GM18868 (cell line): ENCODE measurements at regions not wholly inside any gene's neighbourhood (a gene's known extent, or its start where the extent isn't known, plus 50 kb on each side); places are given as distances from the start of the nearest gene placed in this dataset.
A peak's percentile ranks its signal among the peaks of the same experiment; 100 is the strongest.
"Not testable (repeated sequence)": the region's sequence is repeated elsewhere in the genome, so short reads cannot be mapped to it uniquely, and the experiment has no call there.

ENCODE experiments used
- ATAC-seq: cut with Tn5 transposase; IDR thresholded peaks from one replicate; pipeline ENCODE4 v1.9.1; 2021; ENCODE audit warnings: mild to moderate bottlenecking, moderate library complexity; ENCODE audit not compliant: unreplicated experiment

DNA sequence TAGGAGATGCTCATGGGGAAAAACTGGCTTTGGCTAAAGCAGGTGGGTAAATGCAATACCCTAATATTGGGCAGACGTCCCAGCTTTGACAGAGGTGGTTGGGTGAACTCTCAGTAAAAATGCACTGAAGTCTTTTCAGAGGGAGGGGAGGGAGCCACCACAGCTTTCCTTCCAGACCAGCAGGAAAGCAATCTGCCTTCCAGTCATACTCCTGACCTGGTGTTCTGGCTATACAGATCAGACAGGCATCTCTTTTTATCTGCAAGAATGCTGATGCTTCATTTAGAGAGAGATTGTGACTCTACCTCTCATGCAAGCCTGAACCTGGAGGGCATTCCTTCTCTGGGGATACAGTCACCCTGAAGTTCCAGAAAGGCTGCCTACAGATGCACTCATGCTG, 52.6 kb upstream of the ICA1 start:
- ATAC-seq, result no peak

DNA sequence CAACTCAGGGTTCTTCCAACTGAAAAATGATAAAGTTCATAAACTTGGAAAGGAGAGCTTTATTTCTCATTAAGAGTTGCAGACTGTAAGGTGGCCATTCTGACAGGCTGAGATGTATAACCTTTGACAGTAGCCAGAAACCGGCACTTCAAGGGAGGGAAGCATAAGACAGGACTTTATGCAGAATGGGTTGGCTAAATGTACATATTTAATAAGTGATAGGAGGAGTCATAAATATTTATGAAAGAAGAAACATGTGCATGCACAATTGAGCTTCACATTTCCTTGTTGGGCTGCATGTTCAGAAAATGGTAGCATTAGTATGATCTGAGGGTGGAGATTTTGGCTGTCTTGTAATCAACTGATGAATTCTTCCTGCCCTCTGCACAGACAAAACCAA, 57.1 kb upstream of the ICA1 start:
- ATAC-seq, result no peak

DNA sequence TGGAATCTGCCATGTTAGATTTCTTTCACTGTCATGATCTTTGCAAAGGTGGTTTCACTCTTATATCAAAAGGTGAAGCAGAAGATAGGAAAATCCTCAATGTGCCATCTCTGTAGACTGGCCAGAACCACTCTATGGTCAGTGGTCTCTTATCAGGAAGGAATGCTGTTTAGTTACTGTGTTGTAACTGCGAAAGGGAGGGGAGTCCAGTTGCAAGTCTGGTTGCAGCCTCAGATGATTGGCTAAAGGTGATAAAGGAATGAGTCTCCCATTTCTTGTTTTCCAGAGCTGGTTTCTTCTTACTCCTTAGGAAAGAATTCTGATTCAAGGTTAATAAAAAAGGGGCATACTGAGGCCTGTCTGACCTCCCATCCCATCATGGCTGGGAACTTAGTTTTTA, 58.2 kb upstream of the ICA1 start:
- ATAC-seq, result no peak

DNA sequence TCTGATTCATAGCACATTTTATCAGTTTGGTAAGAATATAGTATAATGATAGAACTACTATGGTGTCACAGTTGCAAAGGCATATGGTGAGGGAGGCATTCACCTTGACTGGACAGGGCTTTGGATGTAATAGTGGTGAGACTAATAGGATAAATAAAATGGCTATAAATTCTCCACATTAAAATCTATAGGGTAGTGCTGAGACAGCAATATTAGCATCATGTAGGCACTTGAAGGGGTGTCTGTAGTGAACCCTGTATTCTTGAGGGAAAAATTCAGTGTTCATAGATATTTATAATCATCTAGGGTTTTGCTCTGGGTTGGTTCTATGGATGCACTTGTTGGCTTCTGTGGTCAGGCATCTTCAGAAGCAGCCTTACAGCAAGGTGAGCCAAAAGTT, 59.3 kb upstream of the ICA1 start:
- no peak for ATAC-seq

GRCh38 chr7:8322667-8323066, 60.7 kb upstream of the ICA1 start:
- no peak for ATAC-seq

GRCh38 chr7:8325067-8325466, 63.1 kb upstream of the ICA1 start:
- ATAC-seq, result no peak

GRCh38 chr7:8327199-8327598, 65.2 kb upstream of the ICA1 start:
- no peak for ATAC-seq

- no peak for ATAC-seq
Measured at GRCh38 chr7:8338206-8338605, 76.2 kb upstream of the ICA1 start.

- no peak for ATAC-seq
Measured at GRCh38 chr7:8343556-8343955, 81.6 kb upstream of the ICA1 start.

GRCh38 chr7:8347395-8347794, 85.4 kb upstream of the ICA1 start:
- not testable (repeated sequence) for ATAC-seq

DNA sequence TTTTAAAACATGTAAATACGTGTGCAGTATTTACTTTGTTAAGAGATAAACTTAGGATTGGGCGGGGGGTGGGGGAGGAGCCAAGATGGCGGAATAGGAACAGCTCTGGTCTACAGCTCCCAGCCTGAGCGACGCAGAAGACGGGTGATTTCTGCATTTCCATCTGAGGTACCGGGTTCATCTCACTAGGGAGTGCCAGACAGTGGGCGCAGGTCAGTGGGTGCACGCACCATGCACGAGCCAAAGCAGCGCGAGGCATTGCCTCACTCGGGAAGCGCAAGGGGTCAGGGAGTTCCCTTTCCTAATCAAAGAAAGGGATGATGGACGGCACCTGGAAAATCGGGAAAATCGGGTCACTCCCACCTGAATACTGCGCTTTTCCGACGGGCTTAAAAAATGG, 81.8 kb upstream of the NXPH1 start:
- not testable (repeated sequence) for ATAC-seq

DNA sequence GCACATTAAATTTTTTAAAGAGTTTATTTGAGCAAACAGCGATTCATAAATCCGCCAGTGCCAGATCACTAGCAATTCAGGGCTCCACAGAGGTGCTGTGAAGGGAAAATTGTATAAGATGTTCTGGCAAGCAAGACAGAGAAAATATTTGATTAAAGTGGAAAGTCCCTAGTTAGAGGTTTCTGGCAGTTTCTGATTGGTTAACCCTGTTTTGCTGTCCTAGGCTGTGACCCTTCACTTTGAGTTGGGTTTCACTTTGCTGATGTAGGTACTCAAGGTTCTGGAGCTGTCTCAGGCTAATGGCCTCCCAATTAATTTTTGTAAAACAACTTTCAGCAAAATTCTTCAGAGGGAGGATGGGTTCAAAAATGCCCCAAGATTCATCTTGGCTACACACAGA, 79.4 kb upstream of the NXPH1 start:
- peak; percentile 67 for ATAC-seq

DNA sequence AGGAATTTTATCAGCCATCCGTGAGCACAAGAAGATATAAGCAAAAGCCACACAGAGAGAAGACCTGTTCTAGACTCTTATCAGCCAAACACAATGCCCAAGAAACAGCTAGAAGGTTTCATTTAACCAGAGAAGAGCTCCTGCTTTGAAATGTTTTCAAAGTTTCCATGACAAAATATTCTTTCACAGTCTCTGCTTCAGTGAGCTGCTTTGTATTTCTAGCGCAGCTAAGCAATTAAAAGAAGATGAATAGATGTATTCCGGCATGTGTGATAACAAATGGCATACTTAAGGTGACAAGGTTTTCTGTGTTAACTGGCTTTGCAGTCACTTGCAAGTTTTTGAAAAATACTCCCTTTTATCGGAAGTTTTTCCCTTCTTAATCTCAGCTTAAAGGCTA, 78.9 kb upstream of the NXPH1 start:
- no peak for ATAC-seq

GRCh38 chr7:8356071-8356470, 77.3 kb upstream of the NXPH1 start:
- ATAC-seq, result no peak

DNA sequence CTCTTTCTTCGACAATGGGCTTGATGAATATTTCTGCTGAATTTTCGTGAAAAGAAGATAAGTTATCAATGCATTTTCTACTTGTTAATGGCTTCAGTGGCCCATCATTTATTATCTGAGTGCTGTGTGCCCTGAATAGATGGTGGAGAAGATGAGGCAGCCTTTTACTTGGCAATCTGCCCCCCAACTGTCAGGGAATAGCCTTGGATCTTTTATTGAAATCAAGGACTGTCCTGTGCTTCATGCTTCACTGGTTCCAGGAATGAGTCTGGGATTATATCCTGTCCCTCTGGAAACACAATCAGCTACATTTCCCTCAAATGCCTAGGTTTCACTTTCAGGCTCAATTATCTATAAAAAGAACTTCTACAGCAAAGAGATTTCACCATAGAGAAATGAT, 75.9 kb upstream of the NXPH1 start:
- ATAC-seq, result no peak

GRCh38 chr7:8360564-8361153, 72.8 kb upstream of the NXPH1 start:
- ATAC-seq, result peak; percentile 62

GRCh38 chr7:8362723-8363369, 70.6 kb upstream of the NXPH1 start:
- peak; percentile 43 for ATAC-seq

GRCh38 chr7:8363407-8364015, 69.9 kb upstream of the NXPH1 start:
- no peak for ATAC-seq

GRCh38 chr7:8365499-8366110, 67.8 kb upstream of the NXPH1 start:
- ATAC-seq, result peak; percentile 57

GRCh38 chr7:8368007-8368406, 65.4 kb upstream of the NXPH1 start:
- ATAC-seq, result not testable (repeated sequence)

GRCh38 chr7:8371742-8372141, 61.7 kb upstream of the NXPH1 start:
- peak; percentile 92 for ATAC-seq

- no peak for ATAC-seq
Measured at GRCh38 chr7:8373851-8374250, 59.6 kb upstream of the NXPH1 start.
